Esophagus mucosa (tissue), 1 donor: ENCODE measurements at regions not wholly inside any gene's neighbourhood (a gene's known extent, or its start where the extent isn't known, plus 50 kb on each side); places are given as distances from the start of the nearest gene placed in this dataset.

Experiments used
- ATAC-seq: fragments of 200-7000 bp; cut with Tn5 transposase; one replicate; pipeline ENCODE4 v1.9.1; 2020
- donor health status: DM: yes; HTN: yes; CAD: no.

GRCh38 chr20:50379049-50379990 is 130.9 kb upstream of the PTPN1 start:
- ATAC-seq: no peak

- no peak for ATAC-seq
Observed at GRCh38 chr20:50379991-50380696, 130.0 kb upstream of the PTPN1 start.

GRCh38 chr20:50380697-50381040 is 129.5 kb upstream of the PTPN1 start:
- no peak for ATAC-seq

GRCh38 chr20:50381075-50381732 is 129.0 kb upstream of the PTPN1 start:
- no peak for ATAC-seq

GRCh38 chr20:50381771-50382593 is 128.2 kb upstream of the PTPN1 start:
- no peak for ATAC-seq

GRCh38 chr20:50385733-50386640 is 124.2 kb upstream of the PTPN1 start:
- peak; percentile 13 for ATAC-seq

GRCh38 chr20:50386641-50386960 is 123.6 kb upstream of the PTPN1 start:
- no peak for ATAC-seq

GRCh38 chr20:50387218-50387995 is 122.8 kb upstream of the PTPN1 start:
- no peak for ATAC-seq

GRCh38 chr20:50387996-50388332 is 122.2 kb upstream of the PTPN1 start:
- ATAC-seq: no peak

GRCh38 chr20:50388733-50389437 is 121.3 kb upstream of the PTPN1 start:
- no peak for ATAC-seq

- ATAC-seq: no peak
Observed at GRCh38 chr20:50389438-50389807, 120.8 kb upstream of the PTPN1 start.

- ATAC-seq: no peak
Observed at GRCh38 chr20:50389808-50390684, 120.1 kb upstream of the PTPN1 start.

- no peak for ATAC-seq
Observed at GRCh38 chr20:50390685-50391443, 119.3 kb upstream of the PTPN1 start.

GRCh38 chr20:50391444-50392137 is 118.6 kb upstream of the PTPN1 start:
- ATAC-seq: no peak

- peak; percentile 34 for ATAC-seq
Observed at GRCh38 chr20:50392138-50392866, 117.9 kb upstream of the PTPN1 start.

GRCh38 chr20:50393242-50393641 is 116.9 kb upstream of the PTPN1 start:
- no peak for ATAC-seq

GRCh38 chr20:50393990-50394561 is 116.1 kb upstream of the PTPN1 start:
- ATAC-seq: no peak
